HepG2 (cell line): ENCODE measurements at regions not wholly inside any gene's neighbourhood (a gene's known extent, or its start where the extent isn't known, plus 50 kb on each side); places are given as distances from the start of the nearest gene placed in this dataset.

Experiments used
- POLR2AphosphoS5 ChIP-seq: IDR thresholded peaks from 2 replicates; pipeline ENCODE4 v1.6.1; 2012; ENCODE audit warnings: low read depth, low read length
- REST ChIP-seq, 2 experiments: IDR thresholded peaks; 2 replicates each; pipeline ENCODE4 v1.6.1; 2011 to 2012; ENCODE audit warnings: low read length in 2 of 2, borderline replicate concordance in 1 of 2, low read depth in 1 of 2, mild to moderate bottlenecking in 1 of 2, moderate library complexity in 1 of 2

GRCh38 chr3:72254483-72254882 is 469.5 kb upstream of the PROK2 start:
- TF ChIP-seq REST (IDR thresholded peaks at IDR 0.05; ENCODE audit: borderline replicate concordance in 1 of 2, low read depth in 1 of 2, low read length in 2 of 2), result no peak
- TF ChIP-seq POLR2AphosphoS5, result no peak
